ENCODE measurements at regions not wholly inside any gene's neighbourhood (a gene's known extent, or its start where the extent isn't known, plus 50 kb on each side); places are given as distances from the start of the nearest gene placed in this dataset.

GRCh38 chr18:51390702-51391101 is 193.2 kb upstream of the MEX3C start:
- TF ChIP-seq CTCF (IDR thresholded peaks at IDR 0.05; ENCODE audit: borderline replicate concordance, extremely low read depth, low read length, poor library complexity, severe bottlenecking) (no peak), EZH2 (IDR thresholded peaks at IDR 0.05; ENCODE audit: borderline replicate concordance, low read depth, low read length, severe bottlenecking) (no peak)
